Superior temporal gyrus (tissue), 1 donor: ENCODE measurements at regions not wholly inside any gene's neighbourhood (a gene's known extent, or its start where the extent isn't known, plus 50 kb on each side); places are given as distances from the start of the nearest gene placed in this dataset.

Experiments
- DNase-seq: peaks from one replicate; pipeline ENCODE4 v3.0.0-alpha.2; 2016; ENCODE audit errors: extremely low spot score

GRCh38 chr6:109295109-109295773 lies 87.0 kb downstream of the CD164 start:
- no peak for DNase-seq

GRCh38 chr6:109292983-109293586 lies 89.2 kb downstream of the CD164 start:
- no peak for DNase-seq

DNA sequence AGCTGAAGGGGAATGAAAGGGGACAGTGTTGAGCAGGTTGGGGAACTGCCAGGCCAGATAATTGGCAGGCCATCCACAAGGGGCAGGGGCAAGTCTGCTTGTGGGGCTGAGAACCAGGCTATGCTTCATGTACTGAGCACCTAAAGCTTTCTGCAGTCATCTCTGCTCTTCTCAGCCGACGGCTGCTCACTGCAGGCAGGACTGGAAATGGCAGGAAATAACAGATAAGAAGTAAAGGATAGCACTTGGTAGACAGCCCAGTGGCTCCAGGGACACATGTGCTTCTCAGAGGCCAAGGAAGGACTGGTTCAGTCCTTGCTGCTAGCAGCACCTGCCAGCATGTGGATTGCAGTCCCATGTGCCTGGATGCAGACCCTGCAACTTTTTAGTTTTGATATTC lies 89.8 kb downstream of the CD164 start:
- DNase-seq = no peak

- no peak for DNase-seq
Measured at GRCh38 chr6:109291902-109292301, 90.4 kb downstream of the CD164 start.

DNA sequence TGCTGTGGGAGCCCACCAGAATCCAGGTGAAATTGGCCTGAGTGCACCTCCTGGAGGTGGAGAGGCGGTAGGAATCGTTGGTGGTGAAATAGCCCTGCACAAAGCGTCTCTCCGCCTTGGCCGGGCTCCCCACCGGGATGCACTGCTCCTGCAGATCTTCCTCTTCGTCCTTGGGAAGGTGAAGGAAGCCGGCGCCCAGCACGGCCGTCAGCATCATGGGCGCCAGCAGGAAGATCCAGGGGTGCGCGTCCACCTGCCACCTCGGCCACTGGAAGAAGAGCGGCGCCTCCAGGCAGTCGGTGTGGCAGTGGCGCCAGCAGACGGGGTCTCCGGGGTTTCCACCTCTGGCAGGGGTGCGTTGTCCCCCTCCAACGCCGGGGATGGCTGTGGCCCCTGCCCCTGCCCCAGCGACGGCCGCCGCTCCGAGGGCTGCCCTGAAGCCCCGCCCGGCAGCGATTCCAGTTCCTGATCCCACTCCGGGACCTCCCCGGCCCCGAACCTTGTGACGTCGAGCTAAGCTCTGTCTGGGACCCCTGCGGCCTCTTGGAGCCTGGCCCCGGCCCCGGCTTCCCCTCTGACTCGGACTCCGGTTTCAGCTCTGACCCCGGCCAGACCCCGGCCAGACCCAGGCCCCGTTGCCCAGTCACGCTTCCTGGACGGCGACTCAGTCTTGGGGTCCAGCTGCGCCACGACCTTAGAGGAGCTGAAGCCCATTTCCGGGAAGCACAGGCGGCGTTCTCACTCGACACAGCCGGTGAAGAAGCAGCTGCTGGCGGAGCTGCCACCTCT lies 91.9 kb downstream of the CD164 start:
- no peak for DNase-seq

DNA sequence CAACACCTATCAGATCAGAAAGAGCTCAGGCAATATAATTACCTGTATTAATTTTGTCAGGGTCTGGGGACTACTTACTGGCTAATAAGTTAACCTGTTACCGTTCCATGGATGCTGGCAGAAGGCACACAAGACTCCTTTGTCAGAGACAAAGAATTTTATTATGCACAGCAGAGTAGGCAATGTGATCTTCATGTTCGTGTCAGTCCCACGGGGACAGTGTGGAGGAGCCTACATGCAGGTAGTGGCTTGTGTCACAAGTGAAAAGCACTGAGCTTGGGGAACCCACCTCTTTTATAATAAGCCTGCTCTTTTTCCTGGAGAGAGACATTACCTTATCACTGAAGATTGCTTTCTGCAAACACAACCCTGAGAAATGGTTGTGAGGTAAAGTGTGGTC lies 96.9 kb downstream of the CD164 start:
- no peak for DNase-seq

DNA sequence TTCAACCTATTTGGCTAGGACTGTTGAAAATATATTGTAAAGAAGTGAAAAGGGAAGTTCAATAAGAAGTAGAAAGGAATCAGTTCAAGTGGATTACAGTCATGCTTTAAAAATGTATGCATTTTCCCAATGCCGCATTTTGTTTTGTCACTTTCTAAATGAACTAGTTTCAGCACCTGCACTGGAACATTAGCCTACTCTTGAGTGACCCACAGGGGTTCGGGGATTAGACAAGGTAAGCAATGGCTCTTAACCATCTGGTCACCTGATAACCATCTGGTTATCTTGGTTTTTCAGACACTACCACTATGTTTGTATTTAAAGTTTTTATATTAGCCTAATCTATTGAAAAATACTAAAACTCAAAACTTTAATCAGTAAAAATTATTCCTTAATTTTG lies 97.6 kb downstream of the CD164 start:
- DNase-seq = no peak

DNA sequence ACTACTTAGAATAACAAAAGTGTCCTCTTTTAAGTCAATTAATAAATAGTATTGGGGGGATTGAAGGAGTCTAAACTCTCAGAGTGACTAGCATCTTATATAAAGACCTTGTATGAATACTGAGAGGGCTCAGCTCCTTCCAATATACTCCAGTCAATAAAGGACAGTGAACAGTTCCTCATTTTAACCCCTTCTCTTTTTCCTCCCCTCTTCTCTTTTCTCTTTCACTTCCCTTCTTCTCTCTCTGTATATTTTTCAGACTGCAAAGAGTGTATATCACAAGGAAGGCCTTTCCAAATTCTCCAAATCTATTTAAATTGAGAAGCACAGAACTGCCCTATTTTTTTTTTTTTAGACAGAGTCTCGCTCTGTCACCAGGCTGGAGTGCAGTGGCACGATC lies 99.5 kb downstream of the CD164 start:
- no peak for DNase-seq

GRCh38 chr6:109279628-109280027 lies 102.6 kb downstream of the CD164 start:
- no peak for DNase-seq

- no peak for DNase-seq
Measured at GRCh38 chr6:109271622-109272021, 110.6 kb downstream of the CD164 start.

DNA sequence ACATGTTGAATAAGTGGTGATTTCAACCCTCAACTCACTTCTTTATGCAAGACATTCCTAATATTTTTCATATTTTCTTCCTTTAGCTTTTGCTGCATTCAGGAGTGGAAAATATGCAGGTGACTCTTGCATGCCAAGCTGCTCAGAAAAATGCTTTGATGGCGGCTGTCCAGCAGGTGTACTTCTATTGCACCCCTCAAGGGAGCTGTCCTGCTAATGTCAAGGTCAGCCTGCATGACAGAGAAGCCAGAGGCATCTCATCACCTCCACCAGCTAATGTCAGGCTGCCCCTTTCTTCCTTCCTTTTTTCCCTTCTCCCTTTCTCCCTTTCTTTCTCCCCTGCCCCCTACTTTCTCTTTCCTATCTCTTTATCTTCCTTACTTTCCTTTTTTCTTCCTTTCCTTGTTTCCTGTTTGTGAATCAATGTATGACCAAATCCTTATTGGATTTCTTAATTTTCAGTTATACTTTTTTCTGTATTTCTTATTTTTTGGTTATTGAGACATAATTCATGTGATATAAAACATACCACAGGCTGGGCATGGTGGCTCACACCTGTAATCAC lies 112.2 kb downstream of the CD164 start:
- no peak for DNase-seq

DNA sequence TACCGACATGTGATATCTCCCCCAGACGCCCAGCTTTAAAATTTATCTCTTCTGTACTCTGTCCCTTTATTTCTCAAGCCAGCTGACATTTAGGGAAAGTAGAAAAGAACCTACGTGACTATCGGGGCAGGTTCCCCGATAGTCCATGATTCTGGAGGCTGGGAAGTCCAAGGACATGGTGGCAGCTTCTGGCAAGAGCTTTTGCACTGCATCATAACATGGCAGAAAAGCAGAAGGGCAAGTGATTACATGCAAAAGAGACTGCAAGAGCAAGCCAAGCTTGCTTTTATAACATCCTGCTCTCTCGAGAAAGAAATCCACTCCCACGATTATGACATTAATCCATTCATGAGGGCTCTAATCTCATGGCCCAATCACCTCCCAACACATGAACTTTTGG lies 113.2 kb downstream of the CD164 start:
- DNase-seq = no peak

DNA sequence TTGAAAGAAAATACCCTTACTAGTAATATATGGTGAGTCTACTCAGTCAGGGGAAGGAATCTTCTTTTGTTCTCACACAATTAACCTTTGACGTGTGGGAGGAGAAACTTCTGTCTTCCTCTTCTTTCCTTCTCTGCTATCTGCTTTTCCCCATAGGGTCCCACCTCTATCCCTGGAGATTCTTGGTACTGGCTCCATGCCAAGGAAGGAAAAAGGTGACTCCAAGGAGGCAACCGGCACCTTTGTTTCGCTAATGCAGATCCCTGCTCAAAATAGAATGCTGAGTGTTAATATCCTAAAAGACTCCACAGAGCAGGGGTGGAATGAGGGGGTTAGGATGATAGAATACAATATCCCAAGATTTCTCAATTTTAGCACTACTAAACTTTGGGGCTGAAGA lies 116.7 kb downstream of the CD164 start:
- DNase-seq = no peak

GRCh38 chr6:109263873-109264700 lies 118.2 kb downstream of the CD164 start:
- no peak for DNase-seq

- no peak for DNase-seq
Measured at GRCh38 chr6:109262261-109262660, 120.0 kb downstream of the CD164 start.

- no peak for DNase-seq
Measured at GRCh38 chr6:109261811-109262210, 120.5 kb downstream of the CD164 start.

GRCh38 chr6:109260701-109261100 lies 121.6 kb downstream of the CD164 start:
- DNase-seq = no peak

DNA sequence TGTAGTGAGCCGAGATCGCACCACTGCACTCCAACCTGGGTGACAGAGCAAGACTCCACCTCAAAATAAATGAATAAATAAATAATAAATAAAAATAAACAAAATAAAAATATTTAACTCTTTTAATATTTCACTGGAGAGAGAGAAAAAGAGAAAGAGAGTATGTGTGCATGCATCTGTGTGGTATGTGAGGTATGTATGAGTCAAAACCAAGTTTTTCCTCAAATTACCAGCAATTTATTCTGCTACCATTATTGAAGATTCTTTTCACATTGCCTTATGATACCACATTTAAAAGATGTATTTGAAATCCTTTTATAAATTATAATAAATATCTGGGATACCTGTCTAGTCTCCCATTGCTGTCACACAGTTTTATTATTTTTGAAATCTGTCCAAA lies 122.1 kb downstream of the CD164 start:
- no peak for DNase-seq

DNA sequence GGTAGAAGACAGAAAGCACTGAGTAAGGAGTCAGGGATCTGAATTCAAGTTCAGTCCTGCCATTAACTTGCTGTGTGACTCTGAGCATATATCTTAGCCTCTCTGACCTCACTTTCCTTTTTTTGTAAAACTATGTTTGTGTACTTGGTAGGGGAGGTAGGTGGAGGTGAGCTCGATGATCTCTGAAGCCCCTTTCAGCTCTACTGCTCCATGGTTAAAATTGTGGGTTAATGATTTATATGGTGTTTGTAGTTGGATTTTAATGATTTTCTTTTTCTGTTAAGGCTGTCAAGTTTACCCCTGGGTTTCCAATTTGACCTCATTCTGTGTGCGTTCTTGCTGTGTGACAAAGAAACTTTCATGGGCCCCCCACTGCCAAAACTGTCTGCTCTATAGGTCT lies 124.1 kb downstream of the CD164 start:
- DNase-seq = no peak

- DNase-seq = no peak
Measured at GRCh38 chr6:109257494-109257893, 124.8 kb downstream of the CD164 start.

DNA sequence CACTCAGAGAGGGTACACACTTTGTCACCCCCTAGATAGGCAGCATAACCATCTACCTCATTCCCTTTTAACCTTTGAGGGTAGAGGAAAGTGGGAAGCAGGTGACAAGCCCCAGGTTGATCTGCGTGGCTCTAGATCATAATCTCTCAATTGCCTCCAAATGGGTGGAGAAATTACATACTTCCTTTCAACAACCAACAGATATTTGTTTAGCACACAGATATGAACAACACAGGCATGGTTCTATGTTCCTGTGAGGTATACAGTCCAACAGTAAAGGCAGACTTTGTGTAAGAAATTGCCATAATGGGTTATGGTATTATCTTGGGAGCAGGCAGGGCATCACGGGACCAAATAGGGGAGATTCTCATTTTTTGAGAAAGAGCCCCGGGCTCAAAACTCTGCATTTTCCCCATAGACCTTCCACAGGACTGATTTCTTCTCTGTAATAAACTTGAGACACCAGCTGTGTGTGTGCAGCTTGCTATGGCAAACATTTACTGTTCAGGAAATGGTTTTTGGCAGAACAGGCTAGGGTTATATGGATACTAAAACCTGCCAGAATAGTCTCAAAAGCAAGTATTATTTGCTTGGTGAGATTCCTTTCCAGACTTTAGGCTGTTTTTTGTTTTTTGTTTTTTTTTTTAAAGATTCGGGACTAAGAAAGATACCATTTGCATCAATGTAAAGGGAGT lies 126.2 kb downstream of the CD164 start:
- DNase-seq = no peak
